Activated B cell treated with CpG ODN at 0.5 μM for 24 hours (primary cell): ENCODE measurements at regions not wholly inside any gene's neighbourhood (a gene's known extent, or its start where the extent isn't known, plus 50 kb on each side); places are given as distances from the start of the nearest gene placed in this dataset.

Experiments
- ATAC-seq: fragments of 200-7000 bp; cut with Tn5 transposase; one replicate; pipeline ENCODE4 v1.10.0; 2021; ENCODE audit warnings: low read depth, mild to moderate bottlenecking, moderate library complexity
- CTCF ChIA-PET: fragments of 350-600 bp; sonication (Branson Sonifier 250); formaldehyde crosslinking; loops from one replicate; lab custom pipeline; 2021; ENCODE audit warnings: antibody characterized with exemption; lab: Charles Lee
- POLR2A ChIA-PET: fragments of 350-600 bp; sonication (Branson Sonifier 250); formaldehyde crosslinking; loops from one replicate; lab custom pipeline; 2021; ENCODE audit warnings: antibody characterized with exemption; lab: Charles Lee
- DNase-seq: peaks from one replicate; pipeline ENCODE4 v3.0.0; 2022
- H3K27ac Mint-ChIP-seq: one replicate; pipeline ENCODE4 v1.8.0; 2020; ENCODE audit warnings: mixed read lengths
- H3K27me3 Mint-ChIP-seq: one replicate; pipeline ENCODE4 v1.8.0; 2021; ENCODE audit warnings: mixed read lengths
- H3K36me3 Mint-ChIP-seq: one replicate; pipeline ENCODE4 v1.8.0; 2021; ENCODE audit warnings: low read depth, mixed read lengths
- H3K4me1 Mint-ChIP-seq: one replicate; pipeline ENCODE4 v1.8.0; 2021; ENCODE audit warnings: mixed read lengths
- H3K4me3 Mint-ChIP-seq: one replicate; pipeline ENCODE4 v1.8.0; 2020; ENCODE audit warnings: mild to moderate bottlenecking, mixed read lengths
- H3K9me3 Mint-ChIP-seq: one replicate; pipeline ENCODE4 v1.8.0; 2020; ENCODE audit warnings: mixed read lengths
- intact Hi-C: fragments of 100-400 bp; cut with micrococcal nuclease; formaldehyde crosslinking; loops from one replicate; pipeline ENCODE4 v1.15.1; 2024
- TF ChIP-seq, protein P1 (sequence below): fragments of 200-600 bp; IDR thresholded peaks from one replicate; pipeline ENCODE4 v1.8.0; 2022; ENCODE audit warnings: antibody characterized with exemption, mild to moderate bottlenecking

DNA sequence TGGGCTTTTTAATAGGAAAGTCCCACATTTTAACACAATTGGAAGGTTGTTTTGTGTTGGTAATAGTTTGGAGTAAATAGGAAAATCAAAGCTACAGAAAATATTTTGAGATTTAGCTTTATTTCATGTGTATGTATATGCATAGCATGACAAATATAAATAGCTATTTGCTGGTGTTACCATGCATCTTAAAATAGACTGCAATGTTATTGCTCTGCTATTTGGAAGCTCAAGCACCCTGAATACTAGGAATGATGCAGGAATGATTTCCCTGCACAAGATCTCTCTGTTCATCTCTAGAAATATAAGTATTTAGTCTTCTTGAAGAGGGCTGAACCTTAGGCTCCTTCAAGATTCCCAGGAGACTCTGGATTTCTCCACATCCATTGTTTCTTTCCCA, 268.3 kb upstream of the POGK start:
- H3K4me3 Mint-ChIP-seq, result no peak overlapping the region
- H3K27ac Mint-ChIP-seq, result no peak overlapping the region
- H3K4me1 Mint-ChIP-seq, result no peaks in the 10 kb centered on the region
- ChIA-PET POLR2A (no interaction called here), CTCF (no interaction called here)
- intact Hi-C loops, result no loop called here
- TF ChIP-seq, protein P1, sequence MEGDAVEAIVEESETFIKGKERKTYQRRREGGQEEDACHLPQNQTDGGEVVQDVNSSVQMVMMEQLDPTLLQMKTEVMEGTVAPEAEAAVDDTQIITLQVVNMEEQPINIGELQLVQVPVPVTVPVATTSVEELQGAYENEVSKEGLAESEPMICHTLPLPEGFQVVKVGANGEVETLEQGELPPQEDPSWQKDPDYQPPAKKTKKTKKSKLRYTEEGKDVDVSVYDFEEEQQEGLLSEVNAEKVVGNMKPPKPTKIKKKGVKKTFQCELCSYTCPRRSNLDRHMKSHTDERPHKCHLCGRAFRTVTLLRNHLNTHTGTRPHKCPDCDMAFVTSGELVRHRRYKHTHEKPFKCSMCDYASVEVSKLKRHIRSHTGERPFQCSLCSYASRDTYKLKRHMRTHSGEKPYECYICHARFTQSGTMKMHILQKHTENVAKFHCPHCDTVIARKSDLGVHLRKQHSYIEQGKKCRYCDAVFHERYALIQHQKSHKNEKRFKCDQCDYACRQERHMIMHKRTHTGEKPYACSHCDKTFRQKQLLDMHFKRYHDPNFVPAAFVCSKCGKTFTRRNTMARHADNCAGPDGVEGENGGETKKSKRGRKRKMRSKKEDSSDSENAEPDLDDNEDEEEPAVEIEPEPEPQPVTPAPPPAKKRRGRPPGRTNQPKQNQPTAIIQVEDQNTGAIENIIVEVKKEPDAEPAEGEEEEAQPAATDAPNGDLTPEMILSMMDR, result no peak
- DNase-seq (no peak), ATAC-seq (no peak)
- no peaks in the 10 kb centered on the region for H3K36me3 Mint-ChIP-seq
- no peaks in the 10 kb centered on the region for H3K9me3 Mint-ChIP-seq
- peaks cover 2% of the 10 kb centered on the region for H3K27me3 Mint-ChIP-seq

DNA sequence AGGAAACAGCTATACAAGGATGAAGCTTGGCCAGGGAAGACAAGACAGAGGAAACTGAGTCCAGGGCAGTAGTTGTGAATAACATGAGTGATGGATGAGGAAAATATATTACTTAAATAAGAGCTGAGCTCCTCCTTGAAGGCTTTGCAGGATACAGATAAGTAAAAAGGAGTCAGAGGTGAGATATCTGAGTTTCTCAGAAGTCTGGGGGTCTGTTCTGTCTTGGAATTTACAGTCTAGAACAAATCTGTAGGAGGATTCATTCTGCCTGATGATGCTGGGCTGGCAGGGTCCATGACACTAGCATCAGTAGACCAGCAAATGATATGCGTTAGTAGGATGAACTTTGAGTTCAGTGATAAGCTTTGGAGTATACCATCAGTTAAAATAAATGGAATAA, 266.1 kb upstream of the POGK start:
- Mint-ChIP-seq H3K27ac (no peak overlapping the region), H3K4me3 (no peak overlapping the region), H3K36me3 (no peaks in the 10 kb centered on the region), H3K4me1 (no peaks in the 10 kb centered on the region), H3K9me3 (no peaks in the 10 kb centered on the region), H3K27me3 (peaks cover 2% of the 10 kb centered on the region)
- POLR2A ChIA-PET, result no interaction called here
- intact Hi-C loops, result no loop called here
- DNase-seq (no peak), ATAC-seq (no peak)
- TF ChIP-seq, protein P1, result no peak
- CTCF ChIA-PET, result no interaction called here

DNA sequence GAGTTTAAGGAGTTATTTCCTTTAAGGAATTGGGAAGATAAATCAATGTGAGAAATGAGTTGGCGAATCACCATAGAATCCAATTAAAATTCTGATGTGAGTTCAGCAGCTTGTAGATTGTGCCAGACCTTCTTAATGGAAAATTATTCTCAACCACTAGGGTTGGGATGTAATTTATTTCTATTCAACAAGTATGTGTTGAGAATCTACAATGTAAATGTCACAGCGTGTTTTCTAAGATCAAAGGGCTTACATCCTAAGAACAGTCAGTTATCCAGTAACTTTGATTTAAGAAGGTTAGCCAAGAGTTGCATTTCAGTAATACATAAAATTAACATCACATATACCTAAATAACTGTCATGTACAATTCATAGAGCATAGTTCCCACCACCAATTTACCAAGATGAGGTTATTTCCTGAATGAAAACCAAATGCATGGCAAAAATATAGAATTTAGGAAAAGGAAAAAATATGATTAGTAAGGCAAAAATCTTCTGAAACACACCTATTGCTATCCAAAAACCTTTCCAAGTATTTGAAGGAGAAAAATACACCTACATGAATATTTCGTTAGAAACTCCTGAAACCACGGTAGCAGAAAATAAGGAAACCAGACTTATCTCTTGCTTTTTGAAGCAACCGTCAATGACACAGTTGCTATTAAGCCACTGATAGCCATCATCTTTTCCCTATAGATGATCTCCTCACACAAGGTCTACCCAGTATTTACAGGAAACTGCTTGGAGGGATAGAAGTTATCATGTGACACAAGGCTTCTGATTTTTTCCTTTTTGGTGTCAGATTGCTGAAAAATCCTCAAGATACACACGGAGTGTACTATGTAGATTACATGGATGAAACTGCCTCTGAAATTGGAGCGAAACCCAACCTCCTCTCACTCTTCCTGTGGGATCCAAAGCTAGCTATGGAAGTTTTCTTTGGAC, 259.4 kb upstream of the POGK start:
- Mint-ChIP-seq H3K36me3 (no peaks in the 10 kb centered on the region), H3K9me3 (no peaks in the 10 kb centered on the region), H3K27ac (no peak overlapping the region), H3K4me1 (no peaks in the 10 kb centered on the region), H3K4me3 (no peak overlapping the region), H3K27me3 (peaks cover 4% of the 10 kb centered on the region)
- ChIA-PET CTCF (no interaction called here), POLR2A (no interaction called here)
- TF ChIP-seq, protein P1, result no peak
- intact Hi-C loops, result no loop called here
- ATAC-seq (no peak), DNase-seq (no peak)

DNA sequence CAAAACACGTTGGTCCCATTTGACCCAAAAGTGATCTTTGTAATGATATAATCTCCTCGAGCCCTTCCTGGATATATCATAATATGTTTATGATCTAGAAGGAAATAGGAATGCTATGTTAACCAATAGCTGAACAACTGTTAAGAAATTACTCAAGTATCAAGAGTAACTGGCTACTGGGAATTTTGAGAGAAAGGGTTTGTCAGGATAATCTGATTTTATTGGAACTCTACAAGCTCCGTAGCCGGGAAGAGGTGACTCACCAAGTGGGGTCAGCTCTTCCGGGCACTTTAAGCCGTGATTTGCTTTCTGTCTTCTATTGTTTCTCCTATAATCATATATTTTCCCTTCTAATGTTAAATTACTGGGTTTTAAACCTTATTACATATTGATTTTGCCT, 250.5 kb upstream of the POGK start:
- Mint-ChIP-seq H3K36me3 (no peaks in the 10 kb centered on the region), H3K27ac (no peak overlapping the region), H3K4me3 (no peak overlapping the region), H3K9me3 (no peaks in the 10 kb centered on the region), H3K27me3 (peaks cover 6% of the 10 kb centered on the region), H3K4me1 (no peaks in the 10 kb centered on the region)
- CTCF ChIA-PET, result no interaction called here
- DNase-seq (no peak), ATAC-seq (no peak)
- POLR2A ChIA-PET, result no interaction called here
- intact Hi-C loops, result no loop called here
- TF ChIP-seq, protein P1, result no peak

DNA sequence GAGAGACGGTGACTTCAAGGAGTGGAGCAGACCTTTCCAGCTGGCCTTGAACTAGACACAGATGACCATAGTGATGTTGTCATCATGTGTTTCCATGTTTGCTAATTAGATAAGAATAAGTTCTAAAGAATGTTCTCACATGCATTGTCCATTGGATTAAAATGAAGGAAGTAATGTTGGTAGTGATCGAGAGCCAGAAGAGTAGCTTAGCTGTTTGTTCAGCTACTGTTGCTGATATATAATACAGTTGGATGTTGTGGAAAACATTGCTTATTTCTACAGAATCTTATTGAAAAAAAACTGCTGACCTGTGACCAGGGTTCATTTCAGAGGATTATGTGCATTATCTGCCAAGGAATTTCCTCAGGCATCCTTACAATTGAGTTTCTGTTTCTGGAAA, 249.1 kb upstream of the POGK start:
- Mint-ChIP-seq H3K27ac (no peak overlapping the region), H3K4me1 (no peaks in the 10 kb centered on the region), H3K9me3 (no peaks in the 10 kb centered on the region), H3K36me3 (no peaks in the 10 kb centered on the region), H3K27me3 (peaks cover 7% of the 10 kb centered on the region), H3K4me3 (no peak overlapping the region)
- DNase-seq (no peak), ATAC-seq (no peak)
- ChIA-PET CTCF (no interaction called here), POLR2A (no interaction called here)
- TF ChIP-seq, protein P1, result no peak
- intact Hi-C loops, result no loop called here
